ENCODE measurements at regions not wholly inside any gene's neighbourhood (a gene's known extent, or its start where the extent isn't known, plus 50 kb on each side); places are given as distances from the start of the nearest gene placed in this dataset.
A peak's percentile ranks its signal among the peaks of the same experiment; 100 is the strongest.
"Not testable (repeated sequence)": the region's sequence is repeated elsewhere in the genome, so short reads cannot be mapped to it uniquely, and the experiment has no call there.

GRCh38 chr5:57429513-57430120 is 53.0 kb downstream of the ACTBL2 start:
- no peak for DNase-seq

GRCh38 chr5:57429021-57429420 is 53.6 kb downstream of the ACTBL2 start:
- DNase-seq, result not testable (repeated sequence)

- DNase-seq, result no peak
Observed at GRCh38 chr5:57422993-57423392, 59.6 kb downstream of the ACTBL2 start.

- DNase-seq, result no peak
Observed at GRCh38 chr5:57422341-57422740, 60.3 kb downstream of the ACTBL2 start.

GRCh38 chr5:57420801-57421200 is 61.8 kb downstream of the ACTBL2 start:
- DNase-seq, result no peak

- no peak for DNase-seq
Observed at GRCh38 chr5:57417971-57418370, 64.6 kb downstream of the ACTBL2 start.

- DNase-seq, result no peak
Observed at GRCh38 chr5:57417320-57417719, 65.3 kb downstream of the ACTBL2 start.

GRCh38 chr5:57416278-57416994 is 66.2 kb downstream of the ACTBL2 start:
- DNase-seq, result no peak

- no peak for DNase-seq
Observed at GRCh38 chr5:57414857-57415256, 67.8 kb downstream of the ACTBL2 start.

- DNase-seq, result no peak
Observed at GRCh38 chr5:57414191-57414590, 68.4 kb downstream of the ACTBL2 start.

- DNase-seq, result no peak
Observed at GRCh38 chr5:57413145-57413544, 69.5 kb downstream of the ACTBL2 start.

- no peak for DNase-seq
Observed at GRCh38 chr5:57412680-57413079, 69.9 kb downstream of the ACTBL2 start.

GRCh38 chr5:57411982-57412381 is 70.6 kb downstream of the ACTBL2 start:
- no peak for DNase-seq

GRCh38 chr5:57410374-57411320 is 72.0 kb downstream of the ACTBL2 start:
- no peak for DNase-seq

- DNase-seq, result no peak
Observed at GRCh38 chr5:57408714-57409113, 73.9 kb downstream of the ACTBL2 start.

- DNase-seq, result no peak
Observed at GRCh38 chr5:57408285-57408684, 74.3 kb downstream of the ACTBL2 start.

GRCh38 chr5:57407391-57407790 is 75.2 kb downstream of the ACTBL2 start:
- DNase-seq, result no peak

GRCh38 chr5:57406641-57407040 is 76.0 kb downstream of the ACTBL2 start:
- peak; percentile 70 for DNase-seq

- DNase-seq, result no peak
Observed at GRCh38 chr5:57405984-57406383, 76.6 kb downstream of the ACTBL2 start.

- DNase-seq, result no peak
Observed at GRCh38 chr5:57402761-57403160, 79.8 kb downstream of the ACTBL2 start.

GRCh38 chr5:57402348-57402747 is 80.3 kb downstream of the ACTBL2 start:
- DNase-seq, result no peak

- no peak for DNase-seq
Observed at GRCh38 chr5:57398413-57399093, 84.1 kb downstream of the ACTBL2 start.

GRCh38 chr5:57396701-57397100 is 85.9 kb downstream of the ACTBL2 start:
- DNase-seq, result no peak

Measured in right hindlimb (tissue), 1 donor.